Ovary (tissue), 7 donors: ENCODE measurements at regions not wholly inside any gene's neighbourhood (a gene's known extent, or its start where the extent isn't known, plus 50 kb on each side); places are given as distances from the start of the nearest gene placed in this dataset.

ENCODE experiments used
- DNase-seq, 5 donors: peaks; one replicate each; pipeline ENCODE4 v3.0.0-alpha.2; 2019 to 2020
- H3K27ac ChIP-seq, 2 donors: fragments of 200-600 bp; one replicate each; pipeline versions ENCODE4 v1.5.1 to v1.8.0; 2019 to 2022
- H3K27me3 ChIP-seq: fragments of 200-600 bp; one replicate; pipeline ENCODE4 v1.8.0; 2022
- H3K36me3 ChIP-seq: fragments of 200-600 bp; sonication (generic); one replicate; pipeline ENCODE4 v1.5.1; 2019
- H3K4me1 ChIP-seq: one replicate; pipeline ENCODE4 v1.8.1; 2013; ENCODE audit warnings: mild to moderate bottlenecking, moderate library complexity; ENCODE audit not compliant: insufficient read depth
- H3K4me3 ChIP-seq: fragments of 200-600 bp; sonication (generic); one replicate; pipeline ENCODE4 v1.5.1; 2017
- H3K9me3 ChIP-seq, 2 donors: fragments of 200-600 bp in 1 of 2; sonication (generic) in 1 of 2; one replicate each; pipeline versions ENCODE4 v1.5.1 to v1.8.1; 2013 to 2019; ENCODE audit warnings: mild to moderate bottlenecking in 1 of 2, moderate library complexity in 1 of 2
- CTCF ChIP-seq, 3 donors: fragments of 450-650 bp in 2 of 3; fragments of 200-600 bp in 1 of 3; IDR thresholded peaks; one replicate each; pipeline versions ENCODE4 v1.5.1 to v1.8.0; 2016 to 2022; ENCODE audit warnings: antibody characterized with exemption in 3 of 3, mild to moderate bottlenecking in 1 of 3
- EP300 ChIP-seq: sonication (generic); formaldehyde crosslinking; IDR thresholded peaks from one replicate; pipeline ENCODE4 v1.6.1; 2017; ENCODE audit warnings: antibody characterized with exemption
- POLR2A ChIP-seq: fragments of 450-650 bp; IDR thresholded peaks from one replicate; pipeline ENCODE4 v1.6.1; 2017; ENCODE audit warnings: antibody characterized with exemption, mild to moderate bottlenecking, moderate library complexity
- WGBS, 3 donors: extraction: QIAGEN DNeasy Blood & Tissue Kit in 1 of 3; methylation state at CpG; one replicate each; pipeline versions ENCODE4 v1.1.5 to v1.1.7; 2013 to 2017; 5-methylcytosine and 5-hydroxymethylcytosine counted together
- intact Hi-C, 4 donors: fragments of 100-400 bp; cut with DNase I; formaldehyde crosslinking; loops; one replicate each; pipeline versions ENCODE4 v1.11.0 to v1.15.1; 2022 to 2023
- donor health status: DM: no; HTN: no; CAD: no; lungs with moderate emphysema.
- donor health status: DM: no; HTN: no; CAD: no.
- donor health status: Bipolar disorder and iron deficiency.
- donor health status: DM: no; HTN: no; CAD: no.
- donor health status: DM: yes; HTN: yes; CAD: no.

GRCh38 chr12:126895951-126896913 is 1370.7 kb upstream of the TMEM132C start:
- H3K27me3 ChIP-seq = no peaks in the 10 kb centered on the region
- DNase-seq = no peak
- intact Hi-C loops = no loop called here
- H3K27ac ChIP-seq = no peak overlapping the region
- H3K36me3 ChIP-seq = no peaks in the 10 kb centered on the region
- WGBS, 3 donors = 61 to 69% (median 65%) methylated on average over 4 of the region's 4 CpGs
- TF ChIP-seq CTCF (IDR thresholded peaks at IDR 0.05) (no peak), EP300 (no peak), POLR2A (no peak)
- H3K4me1 ChIP-seq = no peaks in the 10 kb centered on the region
- H3K9me3 ChIP-seq = no peaks in the 10 kb centered on the region
- H3K4me3 ChIP-seq = no peak overlapping the region

DNA sequence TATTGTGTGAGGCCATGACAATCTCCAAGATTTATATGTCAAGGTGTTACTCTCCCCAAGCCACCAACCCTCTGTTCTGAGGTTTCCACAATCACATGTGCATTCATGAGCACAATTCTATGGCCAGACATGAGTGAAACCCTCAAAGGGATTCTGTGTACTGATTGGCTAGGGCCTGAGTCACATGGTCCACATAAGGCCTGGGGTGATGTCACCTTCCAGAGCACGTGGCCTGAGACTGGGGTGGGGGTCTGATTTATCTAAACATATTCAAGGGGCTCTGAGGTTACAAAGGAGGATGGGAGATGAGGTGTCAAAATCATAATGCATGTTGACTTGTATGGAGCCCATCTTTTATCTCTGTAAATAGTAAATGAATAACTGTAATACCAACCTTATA is 1369.9 kb upstream of the TMEM132C start:
- H3K27me3 ChIP-seq = no peaks in the 10 kb centered on the region

DNA sequence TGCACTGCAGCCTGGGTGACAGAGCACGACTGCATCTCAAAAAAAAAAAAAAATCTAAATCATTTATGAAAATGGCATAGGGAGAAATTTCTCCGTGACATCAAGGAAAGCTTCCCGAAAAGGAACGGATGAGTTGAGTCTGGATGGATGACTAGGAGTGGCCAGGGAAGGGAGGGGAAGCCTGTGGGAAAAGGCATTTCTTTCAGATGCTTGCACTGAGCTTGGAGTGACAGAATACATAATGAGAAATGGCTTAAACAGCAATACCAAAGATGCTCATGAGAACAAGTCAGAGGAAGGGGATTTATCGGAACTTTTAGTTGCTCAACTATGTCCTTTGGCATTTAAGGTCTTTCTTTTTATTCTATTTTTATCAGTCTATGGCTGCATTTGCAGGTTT is 1369.2 kb upstream of the TMEM132C start:
- Histone ChIP-seq H3K9me3 (no peaks in the 10 kb centered on the region), H3K27me3 (no peaks in the 10 kb centered on the region), H3K27ac (no peak overlapping the region), H3K36me3 (no peaks in the 10 kb centered on the region), H3K4me3 (no peak overlapping the region), H3K4me1 (no peaks in the 10 kb centered on the region)
- no peak for DNase-seq
- 76 to 89% (median 86%) methylated on average over 5 of the region's 5 CpGs for WGBS, 3 donors
- TF ChIP-seq CTCF (IDR thresholded peaks at IDR 0.05) = no peak
- TF ChIP-seq EP300 = no peak
- TF ChIP-seq POLR2A = no peak
- intact Hi-C loops = no loop called here

More for the DNA sequence above, 1369.9 kb upstream of the TMEM132C start:
- Histone ChIP-seq H3K36me3 (no peaks in the 10 kb centered on the region), H3K27ac (no peak overlapping the region), H3K9me3 (no peaks in the 10 kb centered on the region), H3K4me1 (no peaks in the 10 kb centered on the region), H3K4me3 (no peak overlapping the region)
- intact Hi-C loops = no loop called here
- TF ChIP-seq POLR2A (no peak), EP300 (no peak), CTCF (IDR thresholded peaks at IDR 0.05) (no peak)
- DNase-seq = no peak
- whole genome bisulfite sequencing, 3 donors = 23 to 38% (median 38%) methylated on average over 1 of the region's 1 CpG

GRCh38 chr12:126898562-126898961 is 1368.4 kb upstream of the TMEM132C start:
- no peak overlapping the region for H3K27ac ChIP-seq

More at GRCh38 chr12:126898562-126898961, 1368.4 kb upstream of the TMEM132C start:
- H3K4me1 ChIP-seq = no peaks in the 10 kb centered on the region
- WGBS, 3 donors = 77 to 84% (median 80%) methylated on average over 4 of the region's 4 CpGs
- no peaks in the 10 kb centered on the region for H3K27me3 ChIP-seq
- DNase-seq = no peak
- intact Hi-C loops = no loop called here
- no peaks in the 10 kb centered on the region for H3K36me3 ChIP-seq
- H3K9me3 ChIP-seq = no peaks in the 10 kb centered on the region
- H3K4me3 ChIP-seq = no peak overlapping the region
- TF ChIP-seq EP300 = no peak
- no peak for TF ChIP-seq CTCF (IDR thresholded peaks at IDR 0.05)
- TF ChIP-seq POLR2A = no peak
